Kidney epithelial cell (primary cell): ENCODE measurements at regions not wholly inside any gene's neighbourhood (a gene's known extent, or its start where the extent isn't known, plus 50 kb on each side); places are given as distances from the start of the nearest gene placed in this dataset.

ENCODE experiments used
- DNase-seq: peaks from one replicate; pipeline ENCODE4 v3.0.0-alpha.2; 2010; ENCODE audit warnings: low read depth
- H3K27me3 ChIP-seq: 2 replicates; pipeline ENCODE4 v1.6.0; 2011; ENCODE audit warnings: low read length; ENCODE audit not compliant: control insufficient read depth, insufficient read depth
- H3K36me3 ChIP-seq: 2 replicates; pipeline ENCODE4 v1.5.1; 2011; ENCODE audit warnings: low read length; ENCODE audit not compliant: control insufficient read depth, insufficient read depth
- H3K4me3 ChIP-seq: 2 replicates; pipeline ENCODE4 v1.5.1; 2011; ENCODE audit warnings: low read depth, mild to moderate bottlenecking, control low read depth, low read length
- TF ChIP-seq, protein P1 (sequence below): IDR thresholded peaks from 2 replicates; pipeline ENCODE4 v1.5.1; 2011; ENCODE audit warnings: mild to moderate bottlenecking, moderate library complexity, low read length, control low read depth, inconsistent platforms; ENCODE audit not compliant: insufficient read depth, poor library complexity, severe bottlenecking

DNA sequence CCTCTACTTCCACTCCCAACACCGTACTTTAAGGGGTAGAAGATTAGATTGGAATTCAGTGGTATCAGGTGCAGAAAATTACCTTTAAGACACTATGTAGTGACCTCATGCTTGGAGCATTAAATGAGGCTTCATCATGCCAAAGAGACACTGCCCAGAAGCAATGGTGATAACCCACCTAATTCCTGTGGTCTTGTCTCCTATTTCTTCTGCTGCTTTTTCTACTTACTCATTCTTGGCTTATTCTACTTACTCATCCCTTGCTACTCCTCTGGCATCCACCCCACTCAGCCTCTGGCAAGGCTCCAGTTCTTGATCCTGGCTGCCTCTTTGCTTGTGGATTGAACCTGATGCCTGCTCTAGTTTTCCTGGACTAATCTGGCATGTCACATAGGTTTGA, 62.3 kb upstream of the ADAMTS3 start:
- DNase-seq = peak; percentile 93
- Histone ChIP-seq H3K27me3 (no peaks in the 10 kb centered on the region), H3K4me3 (no peak overlapping the region), H3K36me3 (no peaks in the 10 kb centered on the region)
- TF ChIP-seq, protein P1, sequence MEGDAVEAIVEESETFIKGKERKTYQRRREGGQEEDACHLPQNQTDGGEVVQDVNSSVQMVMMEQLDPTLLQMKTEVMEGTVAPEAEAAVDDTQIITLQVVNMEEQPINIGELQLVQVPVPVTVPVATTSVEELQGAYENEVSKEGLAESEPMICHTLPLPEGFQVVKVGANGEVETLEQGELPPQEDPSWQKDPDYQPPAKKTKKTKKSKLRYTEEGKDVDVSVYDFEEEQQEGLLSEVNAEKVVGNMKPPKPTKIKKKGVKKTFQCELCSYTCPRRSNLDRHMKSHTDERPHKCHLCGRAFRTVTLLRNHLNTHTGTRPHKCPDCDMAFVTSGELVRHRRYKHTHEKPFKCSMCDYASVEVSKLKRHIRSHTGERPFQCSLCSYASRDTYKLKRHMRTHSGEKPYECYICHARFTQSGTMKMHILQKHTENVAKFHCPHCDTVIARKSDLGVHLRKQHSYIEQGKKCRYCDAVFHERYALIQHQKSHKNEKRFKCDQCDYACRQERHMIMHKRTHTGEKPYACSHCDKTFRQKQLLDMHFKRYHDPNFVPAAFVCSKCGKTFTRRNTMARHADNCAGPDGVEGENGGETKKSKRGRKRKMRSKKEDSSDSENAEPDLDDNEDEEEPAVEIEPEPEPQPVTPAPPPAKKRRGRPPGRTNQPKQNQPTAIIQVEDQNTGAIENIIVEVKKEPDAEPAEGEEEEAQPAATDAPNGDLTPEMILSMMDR = no peak

DNA sequence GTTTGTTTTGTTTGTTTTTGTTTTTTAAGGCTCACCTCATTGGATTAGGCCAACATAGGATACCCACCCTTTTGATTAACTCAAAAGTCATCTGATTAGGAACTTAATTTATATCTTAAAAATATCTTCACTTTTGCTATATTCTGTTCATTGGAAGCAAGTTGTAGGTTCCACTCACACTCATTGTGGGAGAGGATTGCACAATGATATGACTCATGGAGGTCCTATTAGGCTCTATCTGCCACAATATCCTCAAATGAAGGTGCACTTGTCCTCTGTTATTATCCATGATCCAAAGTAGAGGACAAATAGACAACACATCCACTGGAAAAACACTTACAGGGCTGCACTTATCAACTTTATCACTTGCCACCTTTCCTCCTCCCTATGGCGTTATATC, 60.5 kb upstream of the ADAMTS3 start:
- TF ChIP-seq, protein P1 = no peak
- peak; percentile 18 for DNase-seq
- H3K27me3 ChIP-seq = no peaks in the 10 kb centered on the region
- no peak overlapping the region for H3K4me3 ChIP-seq
- no peaks in the 10 kb centered on the region for H3K36me3 ChIP-seq

DNA sequence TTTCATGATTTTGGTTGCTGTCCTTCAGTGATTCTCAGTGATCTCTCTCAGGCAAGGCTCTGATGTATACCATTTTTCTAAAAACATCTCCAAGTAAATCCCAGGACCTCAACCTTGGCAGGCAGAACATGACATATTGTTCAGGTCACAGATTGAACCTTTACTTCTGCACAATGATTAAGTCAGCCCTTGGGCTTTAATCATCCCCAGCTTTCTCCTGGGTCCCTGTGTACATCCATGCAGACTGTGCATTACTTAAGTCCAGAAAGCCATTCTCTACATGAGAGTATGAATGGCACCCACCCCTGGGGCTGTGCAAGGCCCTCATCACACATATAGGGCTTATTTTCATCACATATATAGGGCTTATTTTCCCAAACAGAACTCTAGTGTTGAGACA, 58.7 kb upstream of the ADAMTS3 start:
- H3K4me3 ChIP-seq = no peak overlapping the region
- no peaks in the 10 kb centered on the region for H3K36me3 ChIP-seq
- TF ChIP-seq, protein P1 = no peak
- DNase-seq = no peak
- no peaks in the 10 kb centered on the region for H3K27me3 ChIP-seq
